DMS 273 (cell line): ENCODE measurements at regions not wholly inside any gene's neighbourhood (a gene's known extent, or its start where the extent isn't known, plus 50 kb on each side); places are given as distances from the start of the nearest gene placed in this dataset.

Experiments used
- DNase-seq: peaks from one replicate; lab custom pipeline; 2025; ENCODE audit not compliant: unreplicated experiment; lab: John Stamatoyannopoulos, UW

DNA sequence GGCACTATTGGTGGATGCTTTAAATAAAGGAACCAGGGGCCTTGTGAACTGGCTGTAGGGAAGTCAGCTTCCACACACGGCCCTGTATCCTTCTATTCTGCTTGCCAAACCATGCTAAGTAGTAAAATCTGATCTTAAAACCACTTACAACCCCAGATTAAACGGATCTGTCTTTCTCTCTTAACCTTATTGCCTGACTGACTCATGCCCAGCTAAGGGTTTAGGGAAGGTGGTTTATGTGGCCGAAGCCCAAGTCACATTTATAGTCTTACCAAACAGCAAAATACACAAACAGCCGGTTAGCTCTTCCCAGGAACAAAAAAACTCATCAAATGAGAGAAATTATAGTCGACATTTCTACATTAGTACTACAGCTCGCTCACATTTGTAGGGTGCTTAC, 988.4 kb upstream of the TENM3 start:
- no peak for DNase-seq

DNA sequence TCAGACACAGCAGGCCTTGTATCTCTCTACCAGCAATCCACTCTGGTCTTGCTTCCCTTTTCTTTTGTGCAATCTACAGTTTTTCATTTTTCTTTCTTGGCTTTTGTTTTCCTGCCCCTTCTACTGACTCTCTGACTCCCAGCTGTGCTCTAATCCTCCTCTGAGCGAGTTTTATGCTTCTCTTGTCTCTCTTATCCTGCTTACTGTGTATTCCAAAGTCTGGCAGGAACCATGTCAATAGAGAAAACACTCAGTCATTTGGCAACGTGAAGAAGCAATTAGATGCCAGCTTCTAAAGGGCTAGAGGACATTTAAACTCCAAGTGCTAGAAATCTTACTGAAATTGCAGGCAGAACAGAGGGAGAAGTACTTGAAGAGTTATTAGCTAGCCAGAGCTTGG, 984.6 kb upstream of the TENM3 start:
- no peak for DNase-seq

DNA sequence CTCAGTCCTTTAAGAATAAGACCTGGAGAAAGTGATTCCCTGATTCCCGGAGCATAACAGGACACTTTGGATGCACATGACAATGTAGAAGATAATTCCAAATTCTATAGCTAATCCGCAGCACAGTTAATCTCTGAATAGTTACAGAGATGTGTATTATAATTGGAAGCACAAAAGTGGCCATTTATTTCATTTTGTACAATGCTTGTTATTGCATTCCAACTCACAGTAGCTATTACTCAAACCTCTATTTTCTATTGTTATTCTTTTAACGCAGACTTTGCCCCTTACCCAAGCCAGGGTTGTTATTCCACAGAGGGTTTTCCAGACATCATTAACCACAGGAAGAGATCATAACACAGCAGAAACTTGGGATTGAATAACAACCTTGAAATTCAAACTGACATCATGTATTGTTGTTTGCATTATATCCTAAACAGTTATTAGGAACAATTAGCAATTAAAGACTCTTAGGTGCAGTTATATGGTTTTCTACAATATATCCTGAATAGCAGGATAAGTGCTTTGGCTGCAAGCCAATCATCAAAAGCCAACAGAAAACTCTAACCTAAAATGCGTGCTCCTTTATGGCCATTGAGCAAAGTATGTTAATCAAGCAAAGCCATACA, 984.0 kb upstream of the TENM3 start:
- DNase-seq: no peak

DNA sequence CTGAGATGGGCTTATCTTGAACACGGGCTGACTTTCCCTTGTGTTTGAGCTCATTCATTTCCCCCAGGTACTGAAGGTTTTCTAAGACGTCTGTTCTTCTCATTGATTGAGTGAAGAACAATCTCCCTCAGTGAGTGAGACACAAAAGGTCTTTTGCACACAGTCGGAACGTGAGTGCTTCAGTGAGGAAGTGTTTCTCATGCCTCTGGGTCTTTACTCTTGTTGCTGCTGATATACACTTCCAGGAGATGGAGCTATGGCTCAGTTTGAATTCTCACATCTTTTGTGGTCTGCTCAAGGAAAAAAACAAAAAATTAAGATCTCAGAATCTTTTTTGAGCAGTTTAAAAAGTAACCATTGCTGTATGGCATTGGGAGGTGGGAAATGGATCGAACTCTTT, 981.9 kb upstream of the TENM3 start:
- DNase-seq: no peak

DNA sequence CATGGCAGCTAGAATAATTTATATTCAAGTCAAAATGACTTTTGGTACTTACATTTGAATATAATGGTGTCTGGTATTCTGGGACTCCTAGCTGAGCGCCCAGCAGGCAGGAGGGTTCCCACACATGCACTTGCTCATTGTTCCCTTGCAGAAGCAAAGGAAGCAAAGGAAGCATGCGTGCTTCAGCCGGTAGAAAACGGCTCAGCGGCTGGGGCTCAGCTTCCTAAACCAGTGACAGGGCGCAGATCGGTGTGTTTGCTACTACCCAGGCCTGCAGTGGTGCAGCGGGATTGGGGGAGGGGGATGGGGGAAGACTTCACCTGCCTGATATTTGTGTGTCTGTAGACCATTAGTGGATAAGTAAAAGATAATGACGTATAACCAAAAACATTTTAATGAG, 978.3 kb upstream of the TENM3 start:
- no peak for DNase-seq

DNA sequence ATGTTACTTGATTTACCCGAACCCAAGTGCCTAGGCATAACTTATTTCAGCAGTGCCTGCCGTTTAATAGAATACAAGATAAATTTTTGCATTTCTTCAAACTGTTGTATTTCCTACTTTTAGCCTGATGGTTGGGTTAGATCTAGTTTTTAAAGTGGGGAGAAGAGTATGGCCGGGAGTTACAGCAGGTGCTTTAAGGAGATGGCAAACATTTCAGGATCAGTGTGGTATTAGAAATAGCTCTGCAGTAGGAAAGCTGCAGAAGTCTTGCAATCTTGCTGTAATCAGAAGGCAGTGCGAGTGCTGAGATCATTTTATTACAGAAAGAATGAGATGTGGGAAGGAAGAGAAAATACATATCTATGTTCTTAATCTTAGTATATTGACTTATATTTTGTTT, 977.8 kb upstream of the TENM3 start:
- DNase-seq: no peak

DNA sequence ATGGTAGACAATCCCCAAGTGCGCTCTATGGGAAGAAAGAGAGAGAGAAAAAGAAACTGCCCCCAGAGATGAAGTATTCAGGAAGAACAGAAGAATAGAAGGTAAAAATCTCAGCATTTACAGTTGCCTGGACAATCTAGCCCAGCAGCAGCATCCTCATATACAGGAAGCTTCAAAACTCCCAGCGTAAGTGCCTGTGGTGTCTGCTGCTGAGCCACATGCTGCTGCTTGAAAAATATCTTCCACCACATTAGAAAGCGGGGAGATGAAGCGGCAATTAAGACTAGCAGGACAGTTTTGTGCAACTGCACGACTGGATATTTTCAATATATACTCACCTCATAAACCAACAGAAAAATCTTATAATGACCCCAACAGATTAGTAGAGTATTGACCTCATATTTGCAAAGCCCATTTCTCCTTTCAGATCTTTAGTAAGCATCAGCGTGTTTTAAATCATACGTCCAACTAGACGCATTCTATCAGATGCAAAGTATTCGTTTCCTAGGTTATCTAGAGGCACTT, 972.0 kb upstream of the TENM3 start:
- no peak for DNase-seq

DNA sequence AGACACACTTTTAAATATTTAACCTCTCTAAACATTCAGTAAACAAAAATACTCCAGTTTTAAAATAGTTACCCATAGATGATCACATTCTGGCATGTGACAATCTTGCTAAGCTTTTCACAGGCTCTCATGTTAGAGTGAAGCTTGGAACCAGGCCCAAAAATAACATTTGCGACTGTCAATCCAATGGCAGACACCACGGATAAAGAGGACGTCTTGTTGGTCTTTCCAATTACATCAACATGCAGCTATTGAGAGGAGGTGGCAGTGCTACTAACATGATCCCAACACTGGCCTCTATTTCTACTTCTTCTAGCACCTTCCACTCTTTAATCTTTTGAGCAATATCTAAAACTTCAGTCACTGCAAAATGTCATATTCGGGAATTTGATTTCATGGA, 970.8 kb upstream of the TENM3 start:
- DNase-seq: no peak

DNA sequence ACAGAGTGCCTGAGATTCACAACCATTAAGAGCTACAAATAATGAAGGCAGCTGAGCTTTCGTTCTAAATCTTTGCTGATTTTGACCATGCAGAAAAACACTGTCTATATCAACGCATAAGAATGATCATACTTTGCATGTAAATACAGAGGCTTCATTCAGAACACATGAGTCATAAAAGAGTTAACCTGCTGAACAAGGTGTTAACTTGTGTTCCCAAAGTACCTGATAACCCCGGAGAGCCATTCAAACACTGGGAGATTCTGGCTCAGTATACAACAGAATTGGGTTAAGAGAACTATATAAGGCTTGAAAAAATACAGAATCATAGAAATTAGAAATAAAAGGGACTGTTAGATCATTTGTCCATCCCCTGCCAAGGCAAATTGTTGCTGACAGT, 964.3 kb upstream of the TENM3 start:
- DNase-seq: no peak

DNA sequence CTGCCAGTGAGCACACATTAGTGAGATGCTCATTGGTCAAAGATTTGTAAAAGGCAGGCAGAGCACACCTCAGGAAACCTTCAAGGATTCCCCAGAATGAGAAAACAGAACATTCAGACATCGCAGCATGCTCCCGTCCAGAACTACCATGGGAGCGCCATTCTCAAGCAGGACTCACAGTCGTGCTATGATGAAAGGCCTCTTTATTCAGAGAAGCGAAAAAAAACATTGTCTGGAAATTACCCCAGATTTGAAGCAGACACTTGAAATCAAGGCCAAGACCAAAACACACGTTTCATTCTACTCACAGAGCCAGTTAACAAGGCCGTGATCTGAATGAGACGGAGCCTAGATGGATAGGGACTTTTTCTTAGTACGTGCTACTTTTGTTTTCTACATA, 961.8 kb upstream of the TENM3 start:
- DNase-seq: no peak

DNA sequence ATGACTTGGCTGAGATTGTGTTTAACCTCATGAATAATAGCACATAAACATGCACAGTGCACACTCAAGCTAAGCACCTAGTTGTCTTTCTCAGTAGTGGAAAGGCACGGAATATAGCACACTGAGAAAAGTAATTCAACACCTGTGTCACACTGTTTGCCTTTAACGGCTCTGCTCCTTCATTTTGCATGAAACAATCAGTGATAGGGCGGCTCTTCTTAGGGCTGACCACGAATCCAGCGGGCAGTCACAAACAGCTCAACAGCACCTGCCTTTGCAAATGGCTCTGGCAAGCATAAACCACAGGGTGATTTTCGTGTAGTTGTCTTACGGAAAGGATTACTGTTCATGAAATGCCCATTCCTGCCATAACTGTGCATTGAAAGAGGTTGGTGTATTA, 954.0 kb upstream of the TENM3 start:
- no peak for DNase-seq

DNA sequence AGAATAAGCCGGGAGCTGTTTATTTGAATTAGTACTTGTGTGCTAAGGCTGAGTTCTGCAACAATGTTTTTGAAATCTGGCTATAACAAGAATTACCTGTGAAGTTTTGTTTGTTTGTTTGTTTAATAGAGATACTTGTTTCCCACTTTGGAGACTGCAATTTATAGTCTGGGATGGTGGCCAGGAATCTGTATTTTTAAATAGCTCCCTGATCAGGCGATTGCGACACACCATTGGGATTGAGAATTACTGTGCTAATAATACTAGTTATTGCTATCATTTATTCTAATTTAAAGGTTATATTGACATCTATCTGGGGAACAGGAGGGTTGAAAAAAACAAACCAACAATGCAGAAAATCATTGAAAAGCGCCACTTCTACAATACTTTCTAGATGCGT, 951.6 kb upstream of the TENM3 start:
- no peak for DNase-seq

DNA sequence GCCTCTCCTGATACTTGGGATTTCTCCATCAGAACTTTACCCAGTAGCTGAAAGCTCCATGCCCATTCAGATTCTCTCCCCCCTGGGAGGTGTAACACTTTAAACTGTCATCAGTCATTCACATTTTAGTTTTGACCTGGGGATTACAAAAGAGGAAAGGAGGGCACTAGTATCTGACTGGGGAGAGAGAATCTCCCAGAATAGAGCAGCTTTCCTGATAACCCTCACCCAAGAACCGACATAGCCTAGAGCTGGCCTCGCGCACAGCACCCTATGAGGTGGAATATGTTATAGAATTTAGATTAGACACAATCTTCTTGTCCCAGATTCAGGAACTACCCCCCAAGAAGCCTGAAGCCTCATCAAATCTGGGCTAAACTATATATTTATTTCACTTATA, 950.2 kb upstream of the TENM3 start:
- no peak for DNase-seq

DNA sequence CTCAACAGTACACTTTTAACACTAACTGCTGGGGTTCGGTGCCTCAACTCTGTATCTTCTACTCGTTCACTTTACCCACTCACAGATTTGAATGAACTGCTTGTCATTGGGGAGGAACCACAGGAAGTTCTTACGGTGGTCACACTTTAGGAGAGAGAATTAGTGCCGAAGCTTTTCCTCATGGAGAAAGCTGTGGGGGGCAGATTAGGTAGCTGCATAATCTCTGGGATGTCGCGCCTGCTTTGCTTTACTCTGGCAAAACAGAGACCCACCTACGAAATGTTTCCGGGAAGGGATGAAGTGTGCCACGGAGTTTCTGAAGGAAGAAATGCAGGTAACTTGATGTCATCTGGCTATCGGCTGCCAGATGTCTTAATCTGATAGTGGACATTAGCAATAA, 949.7 kb upstream of the TENM3 start:
- DNase-seq: no peak

DNA sequence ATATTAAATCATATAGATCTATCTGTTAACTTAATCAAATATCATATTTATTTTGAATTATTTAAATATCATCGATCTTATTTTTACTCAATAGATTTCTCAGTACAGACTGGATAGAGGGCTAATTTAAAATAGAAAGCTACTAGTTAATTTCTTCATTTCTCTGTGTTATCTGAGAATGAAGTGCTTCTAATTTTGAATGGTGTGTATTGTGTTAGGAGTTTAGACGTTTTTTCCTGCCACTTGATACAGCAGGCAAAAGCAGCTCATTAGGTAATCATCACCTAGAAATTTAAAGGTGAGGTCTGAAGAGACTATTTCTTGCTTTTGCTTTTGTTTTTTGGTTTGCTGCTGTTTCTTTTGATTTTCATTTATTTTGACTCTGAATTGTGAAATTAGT, 948.8 kb upstream of the TENM3 start:
- DNase-seq: no peak

DNA sequence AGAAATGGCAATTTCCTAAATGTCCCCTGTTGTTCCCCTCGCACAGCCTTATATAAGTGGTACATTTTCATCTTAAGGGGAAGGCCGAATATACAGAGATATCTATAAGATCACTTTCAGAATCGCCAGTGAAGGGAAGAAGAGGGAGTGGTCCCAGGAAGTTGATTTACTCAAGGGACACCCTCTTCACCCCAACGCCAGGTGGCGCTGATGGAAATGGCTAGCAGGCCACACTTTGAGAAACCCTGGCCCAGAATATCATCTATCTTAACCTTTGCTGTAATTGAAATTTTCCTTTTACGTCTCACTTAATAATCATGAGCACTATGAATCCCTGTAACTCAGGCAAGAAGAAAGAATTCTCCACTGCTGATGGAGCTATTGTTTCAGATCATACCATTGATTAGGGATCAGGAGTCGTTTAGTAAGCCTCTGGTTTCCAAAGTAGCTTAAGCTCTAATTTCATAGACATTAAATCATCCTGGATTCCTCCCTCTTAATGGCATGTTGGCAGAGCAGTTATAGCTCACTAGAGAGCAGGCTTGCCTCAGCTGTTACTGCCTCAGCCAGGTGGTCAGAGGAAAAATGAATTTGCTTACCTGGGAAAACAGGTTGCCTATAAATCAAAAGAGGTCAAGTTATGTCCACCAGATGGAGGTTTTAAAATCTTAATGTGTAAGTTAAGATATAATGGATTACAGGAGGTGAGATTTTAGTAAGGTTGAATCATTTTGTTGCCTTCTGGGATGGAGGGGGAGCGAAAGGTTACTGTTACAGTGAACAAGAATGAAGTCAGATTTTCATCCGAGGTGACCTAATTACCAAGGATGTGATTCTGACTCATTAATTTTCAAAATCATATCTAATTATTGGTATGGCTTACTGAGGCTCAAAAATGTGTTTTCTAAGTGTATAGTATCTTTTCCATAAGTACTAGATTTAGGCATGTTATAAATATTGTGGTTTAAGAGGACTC, 941.2 kb upstream of the TENM3 start:
- peak; percentile 54 for DNase-seq

DNA sequence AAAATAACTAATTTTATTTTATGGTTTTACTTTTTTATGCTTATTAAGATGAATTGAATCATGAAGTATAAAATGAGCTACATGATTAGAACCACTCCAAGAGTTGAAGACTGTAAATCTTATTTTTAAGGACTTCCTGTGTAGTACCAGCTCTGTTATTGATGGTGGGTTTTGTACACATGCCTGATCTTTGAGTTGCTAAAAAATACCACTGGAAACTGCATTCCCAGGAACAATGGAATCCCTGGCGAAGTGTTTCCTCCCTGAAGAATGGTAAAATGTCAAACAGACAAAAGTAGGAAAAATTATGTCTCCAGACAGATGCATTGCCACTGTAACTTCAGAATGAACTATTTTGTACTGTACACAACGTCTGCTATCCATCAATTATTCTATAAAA, 935.4 kb upstream of the TENM3 start:
- DNase-seq: no peak

DNA sequence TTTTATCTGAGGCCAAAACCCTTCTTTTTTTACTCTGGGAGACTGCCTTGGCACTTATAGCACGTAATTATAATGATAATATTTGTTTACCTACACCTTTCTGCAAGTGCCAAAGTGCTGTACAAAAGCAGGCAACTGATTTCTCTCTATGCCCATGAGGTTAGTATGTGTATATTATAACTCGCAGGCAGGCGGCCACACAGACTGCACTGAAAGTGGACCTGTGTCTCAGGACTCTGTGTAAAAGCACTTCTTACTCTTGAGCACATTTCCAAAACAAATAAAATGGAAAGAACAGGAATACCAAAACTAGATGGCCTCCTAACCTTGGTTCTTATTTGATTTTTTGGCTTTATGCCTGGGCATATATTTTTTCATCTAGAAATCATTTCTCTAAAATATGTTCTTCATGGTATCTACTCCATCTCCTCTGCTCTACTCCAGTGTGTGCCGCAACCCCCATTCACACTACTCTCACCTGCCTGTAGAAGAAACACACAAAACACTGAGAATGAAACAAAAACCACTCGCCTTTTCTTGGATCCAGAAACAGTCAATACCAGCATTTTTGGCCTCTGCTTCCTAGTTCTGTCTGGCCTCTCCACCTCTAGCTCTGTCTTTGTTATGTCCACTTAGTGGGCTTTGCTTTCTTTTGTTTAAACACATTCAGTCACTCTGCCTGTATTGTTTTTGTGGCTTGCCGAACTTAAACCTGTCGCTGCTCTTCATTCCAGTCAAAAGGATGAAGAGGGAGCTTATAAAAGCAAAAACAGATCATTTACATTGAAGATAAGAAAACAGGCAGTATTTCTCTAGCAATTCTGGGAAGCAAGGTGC, 934.5 kb upstream of the TENM3 start:
- DNase-seq: no peak

DNA sequence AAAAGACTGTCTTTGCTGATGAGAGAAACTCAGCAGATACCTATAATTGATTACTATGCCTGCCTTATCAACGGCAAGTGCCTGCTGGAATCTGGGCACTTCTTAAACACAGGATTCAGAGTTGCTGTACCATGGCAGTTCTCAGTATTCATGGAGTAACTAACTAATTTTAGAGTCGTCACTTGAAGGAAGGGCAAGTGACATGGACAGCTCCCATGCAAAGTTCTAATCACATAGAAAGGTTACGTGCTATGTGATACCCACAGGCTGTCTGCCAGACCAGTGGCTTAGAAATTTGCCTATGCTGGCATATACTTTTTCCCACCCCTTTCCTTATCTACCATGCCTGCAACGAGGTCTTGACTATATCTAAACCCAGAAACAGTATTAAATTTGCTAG, 931.1 kb upstream of the TENM3 start:
- DNase-seq: no peak

DNA sequence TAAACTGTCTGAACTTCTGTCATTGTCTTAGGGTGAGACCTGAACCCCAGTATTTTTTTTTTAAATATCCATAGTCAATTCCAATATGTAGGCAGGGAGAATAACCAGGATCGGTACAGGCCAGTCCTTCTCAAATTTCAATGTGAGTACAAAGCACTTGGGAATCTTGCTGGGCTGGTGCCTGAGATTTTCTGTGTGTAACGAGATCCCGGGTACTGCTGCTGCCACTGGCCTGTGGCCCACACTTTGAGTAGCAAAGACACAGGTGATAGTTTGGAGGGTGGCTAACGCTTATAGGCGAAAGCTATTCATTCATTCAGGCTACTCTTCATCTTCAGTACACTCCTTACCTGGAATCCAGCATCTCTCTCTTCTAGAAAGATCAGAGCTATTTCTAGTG, 923.6 kb upstream of the TENM3 start:
- DNase-seq: no peak

DNA sequence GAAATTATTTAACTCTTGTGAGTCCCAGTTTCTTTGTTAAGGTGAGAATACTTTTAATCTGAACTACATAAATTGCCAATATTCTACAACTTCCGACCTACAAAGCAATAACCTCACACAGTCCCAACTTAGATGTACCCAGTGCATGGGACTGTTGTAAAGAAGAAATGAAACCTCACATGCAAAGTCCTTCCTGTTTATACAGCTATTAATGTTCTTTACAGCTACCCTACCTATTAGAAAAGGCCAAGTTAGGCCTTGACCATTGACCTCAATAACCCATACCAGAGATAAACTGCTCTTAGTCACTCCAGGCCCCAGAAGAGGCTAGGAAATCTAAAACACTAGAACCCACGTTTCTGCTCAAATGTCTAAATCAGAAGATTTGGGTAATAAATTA, 920.1 kb upstream of the TENM3 start:
- no peak for DNase-seq
